NCI-H1417 (cell line): ENCODE measurements at regions not wholly inside any gene's neighbourhood (a gene's known extent, or its start where the extent isn't known, plus 50 kb on each side); places are given as distances from the start of the nearest gene placed in this dataset.
"Not testable (repeated sequence)": the region's sequence is repeated elsewhere in the genome, so short reads cannot be mapped to it uniquely, and the experiment has no call there.

Experiments used
- DNase-seq, 3 experiments: peaks; one replicate each; lab custom pipeline; 2025; lab: John Stamatoyannopoulos, UW

GRCh38 chr6:68575765-68576439, 59.2 kb upstream of the ADGRB3 start:
- peak in 2 of 3 experiments; percentile 56 to 78 for DNase-seq

GRCh38 chr6:68572975-68573374, 62.1 kb upstream of the ADGRB3 start:
- DNase-seq: no peak

GRCh38 chr6:68572525-68572924, 62.6 kb upstream of the ADGRB3 start:
- peak in 2 of 3 experiments; percentile 40 to 62 for DNase-seq

GRCh38 chr6:68559716-68560115, 75.4 kb upstream of the ADGRB3 start:
- DNase-seq: peak; percentile 28 to 90 (median 60)

- peak in 2 of 3 experiments; percentile 48 to 86 for DNase-seq
Measured at GRCh38 chr6:68559070-68559469, 76.0 kb upstream of the ADGRB3 start.

GRCh38 chr6:68546620-68547019, 88.5 kb upstream of the ADGRB3 start:
- no peak for DNase-seq

- no peak for DNase-seq
Measured at GRCh38 chr6:68544450-68544849, 90.6 kb upstream of the ADGRB3 start.

GRCh38 chr6:68533339-68533795, 101.7 kb upstream of the ADGRB3 start:
- DNase-seq: no peak

GRCh38 chr6:68527691-68528090, 107.4 kb upstream of the ADGRB3 start:
- no peak for DNase-seq

GRCh38 chr6:68506911-68507310, 128.2 kb upstream of the ADGRB3 start:
- no peak for DNase-seq

GRCh38 chr6:68502946-68503345, 132.1 kb upstream of the ADGRB3 start:
- no peak for DNase-seq

GRCh38 chr6:68497927-68498326, 137.2 kb upstream of the ADGRB3 start:
- DNase-seq: no peak

- not testable (repeated sequence) for DNase-seq
Measured at GRCh38 chr6:68494880-68495279, 140.2 kb upstream of the ADGRB3 start.

GRCh38 chr6:68476611-68477010, 158.5 kb upstream of the ADGRB3 start:
- DNase-seq: no peak

GRCh38 chr6:68473433-68474210, 161.5 kb upstream of the ADGRB3 start:
- no peak for DNase-seq

- no peak for DNase-seq
Measured at GRCh38 chr6:68468244-68468884, 166.7 kb upstream of the ADGRB3 start.

GRCh38 chr6:68458447-68458846, 176.6 kb upstream of the ADGRB3 start:
- no peak for DNase-seq

GRCh38 chr6:68447112-68447511, 188.0 kb upstream of the ADGRB3 start:
- DNase-seq: no peak

- DNase-seq: no peak
Measured at GRCh38 chr6:68445926-68446325, 189.2 kb upstream of the ADGRB3 start.

GRCh38 chr6:68443704-68444103, 191.4 kb upstream of the ADGRB3 start:
- no peak for DNase-seq

- no peak for DNase-seq
Measured at GRCh38 chr6:68427630-68428029, 207.5 kb upstream of the ADGRB3 start.

- no peak for DNase-seq
Measured at GRCh38 chr6:68410021-68410420, 225.1 kb upstream of the ADGRB3 start.

- no peak for DNase-seq
Measured at GRCh38 chr6:68400396-68400795, 234.7 kb upstream of the ADGRB3 start.
